T-helper 17 cell (primary cell): ENCODE measurements at regions not wholly inside any gene's neighbourhood (a gene's known extent, or its start where the extent isn't known, plus 50 kb on each side); places are given as distances from the start of the nearest gene placed in this dataset.

Experiments used
- ATAC-seq: fragments of 150-1000 bp; cut with Tn5 transposase; 2 replicates; pipeline ENCODE4 v1.10.0; 2021; ENCODE audit warnings: mild to moderate bottlenecking, moderate library complexity
- DNase-seq, 3 donors: peaks; one replicate each; pipeline versions ENCODE4 v3.0.0 to v3.0.0-alpha.2; 2020 to 2021
- H3K9me3 ChIP-seq: one replicate; pipeline ENCODE4 v1.7.0; 2013; ENCODE audit warnings: low read length, mild to moderate bottlenecking; ENCODE audit not compliant: control insufficient read depth, poor library complexity, severe bottlenecking
- H3K27ac Mint-ChIP-seq: one replicate; pipeline ENCODE4 v1.8.0; 2022; ENCODE audit warnings: mild to moderate bottlenecking, moderate library complexity, mixed read lengths
- H3K27me3 Mint-ChIP-seq: one replicate; pipeline ENCODE4 v1.8.0; 2022; ENCODE audit warnings: mixed read lengths
- H3K36me3 Mint-ChIP-seq: one replicate; pipeline ENCODE4 v1.8.0; 2022; ENCODE audit warnings: low read depth, mixed read lengths
- H3K4me1 Mint-ChIP-seq: one replicate; pipeline ENCODE4 v1.8.0; 2022; ENCODE audit warnings: mild to moderate bottlenecking, mixed read lengths
- H3K4me3 Mint-ChIP-seq: one replicate; pipeline ENCODE4 v1.8.0; 2022; ENCODE audit warnings: mild to moderate bottlenecking, moderate library complexity, mixed read lengths

DNA sequence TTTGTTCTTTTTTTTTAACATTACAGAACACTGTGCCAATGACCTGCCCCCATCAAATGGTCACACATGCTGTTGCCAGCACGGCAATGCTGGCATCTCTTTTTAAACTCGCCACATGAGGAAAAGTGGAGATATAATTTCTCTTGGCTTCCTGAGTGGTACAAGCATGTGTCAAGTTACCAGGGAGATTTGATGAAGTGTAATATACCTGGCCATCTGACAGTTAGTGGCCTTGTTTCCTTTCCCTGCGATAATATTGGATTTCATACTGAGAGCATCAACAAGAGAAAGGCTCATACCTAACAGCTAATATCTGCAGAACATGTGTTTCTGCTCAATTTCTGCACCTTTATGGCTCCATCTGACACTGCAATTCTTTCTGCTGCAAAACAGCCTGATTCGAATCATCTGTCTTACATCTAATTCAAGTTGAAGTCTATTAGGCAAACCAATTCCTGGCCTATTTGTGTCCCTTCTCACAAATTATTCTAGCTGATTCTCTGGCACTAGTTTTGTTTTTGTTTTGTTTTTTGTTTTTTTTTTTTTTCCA is 519.5 kb downstream of the PREX1 start:
- H3K27ac Mint-ChIP-seq = no peak overlapping the region
- H3K4me1 Mint-ChIP-seq = no peaks in the 10 kb centered on the region
- H3K4me3 Mint-ChIP-seq = no peak overlapping the region
- H3K9me3 ChIP-seq = no peaks in the 10 kb centered on the region
- DNase-seq = no peak
- ATAC-seq = no peak
- no peaks in the 10 kb centered on the region for H3K36me3 Mint-ChIP-seq
- peaks cover 41% of the 10 kb centered on the region for H3K27me3 Mint-ChIP-seq

GRCh38 chr20:48307277-48307676 is 520.5 kb downstream of the PREX1 start:
- no peak for ATAC-seq
- H3K9me3 ChIP-seq = no peaks in the 10 kb centered on the region
- no peak for DNase-seq
- Mint-ChIP-seq H3K4me3 (no peak overlapping the region), H3K36me3 (peaks cover 2% of the 10 kb centered on the region), H3K27ac (no peak overlapping the region), H3K4me1 (no peaks in the 10 kb centered on the region), H3K27me3 (peaks cover 32% of the 10 kb centered on the region)

GRCh38 chr20:48302844-48303542 is 517.7 kb upstream of the SULF2 start:
- DNase-seq (no peak), ATAC-seq (no peak)
- H3K9me3 ChIP-seq = no peaks in the 10 kb centered on the region
- Mint-ChIP-seq H3K27me3 (peaks cover 49% of the 10 kb centered on the region), H3K27ac (no peak overlapping the region), H3K4me1 (no peaks in the 10 kb centered on the region), H3K36me3 (peaks cover 2% of the 10 kb centered on the region), H3K4me3 (no peak overlapping the region)

DNA sequence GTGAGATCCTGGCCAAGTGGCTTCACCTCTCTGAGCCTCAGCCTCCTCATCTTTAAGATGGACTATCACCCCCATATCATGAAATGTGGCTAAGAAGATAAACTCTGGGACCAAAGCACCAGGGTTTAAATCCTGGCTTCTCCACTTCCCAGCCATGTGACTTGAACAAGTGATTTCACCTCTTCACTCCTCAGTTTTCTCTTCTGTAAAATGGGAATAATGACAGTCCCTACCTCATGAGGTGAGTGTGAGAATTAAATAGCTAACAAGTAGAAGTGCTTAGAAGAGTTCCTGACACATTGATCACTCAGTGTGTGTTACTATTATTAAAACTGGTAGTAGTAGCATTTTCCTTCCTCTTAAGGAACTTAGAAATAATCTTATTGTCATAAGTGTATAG is 516.9 kb upstream of the SULF2 start:
- DNase-seq (no peak), ATAC-seq (no peak)
- Mint-ChIP-seq H3K27me3 (peaks cover 53% of the 10 kb centered on the region), H3K4me1 (no peaks in the 10 kb centered on the region), H3K27ac (no peak overlapping the region), H3K4me3 (no peak overlapping the region), H3K36me3 (peaks cover 2% of the 10 kb centered on the region)
- no peaks in the 10 kb centered on the region for H3K9me3 ChIP-seq

- H3K27me3 Mint-ChIP-seq = peaks cover 63% of the 10 kb centered on the region
- H3K4me1 Mint-ChIP-seq = no peaks in the 10 kb centered on the region
- no peaks in the 10 kb centered on the region for H3K9me3 ChIP-seq
- H3K4me3 Mint-ChIP-seq = no peak overlapping the region
- peaks cover 2% of the 10 kb centered on the region for H3K36me3 Mint-ChIP-seq
- H3K27ac Mint-ChIP-seq = no peak overlapping the region
- DNase-seq (no peak), ATAC-seq (no peak)
Observed at GRCh38 chr20:48301189-48301588, 515.9 kb upstream of the SULF2 start.

DNA sequence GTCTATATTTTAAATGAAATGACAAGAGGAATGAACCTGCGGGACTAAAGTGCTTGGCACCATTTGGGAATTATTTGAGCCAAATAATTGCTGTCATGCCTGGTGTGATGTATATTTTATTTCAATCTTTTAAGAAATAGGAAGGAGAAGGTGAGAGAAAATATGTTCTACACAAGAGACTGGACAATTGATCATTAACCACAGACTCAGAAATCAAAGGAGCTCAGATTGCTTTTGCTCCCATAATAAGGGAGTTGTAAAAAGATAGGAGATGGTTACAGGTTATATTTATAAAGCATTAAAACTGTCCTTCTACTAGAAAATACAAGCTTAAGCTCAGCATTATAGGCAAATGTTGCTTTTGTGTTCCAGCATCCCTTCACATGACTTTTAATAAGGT is 515.2 kb upstream of the SULF2 start:
- DNase-seq = no peak
- Mint-ChIP-seq H3K4me3 (no peak overlapping the region), H3K36me3 (peaks cover 2% of the 10 kb centered on the region), H3K4me1 (no peaks in the 10 kb centered on the region), H3K27me3 (peaks cover 66% of the 10 kb centered on the region), H3K27ac (no peak overlapping the region)
- H3K9me3 ChIP-seq = no peaks in the 10 kb centered on the region
- ATAC-seq = no peak

DNA sequence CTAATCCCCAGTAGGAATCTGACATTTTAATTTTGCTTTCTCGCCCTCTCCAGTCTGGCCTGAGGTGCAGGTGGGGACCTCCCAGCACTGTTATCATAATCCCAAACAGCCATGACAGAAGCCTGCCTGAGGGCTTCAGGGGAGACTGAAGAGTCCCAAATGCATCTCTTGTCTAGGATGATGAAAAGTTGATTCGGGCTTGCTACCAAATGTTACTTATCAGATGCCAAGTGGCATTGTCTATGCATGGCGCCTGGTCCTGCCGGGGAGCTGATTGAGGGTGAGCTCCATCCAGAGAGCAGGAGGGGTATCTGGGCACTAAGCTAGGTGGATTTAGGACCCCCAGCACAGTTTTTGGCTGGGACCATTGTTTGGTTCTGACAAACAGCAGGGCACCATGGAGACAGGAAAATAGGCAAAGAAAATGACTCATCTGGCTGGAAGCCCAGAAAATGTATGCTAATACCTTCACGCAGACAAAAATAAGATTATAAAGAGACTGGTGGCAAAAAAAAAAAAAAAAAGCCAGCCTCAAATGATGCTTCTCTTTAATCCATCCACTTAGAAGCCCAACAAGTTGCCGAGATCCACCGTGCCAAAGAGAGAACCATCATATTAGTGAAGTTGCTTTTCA is 513.7 kb upstream of the SULF2 start:
- H3K9me3 ChIP-seq = no peaks in the 10 kb centered on the region
- Mint-ChIP-seq H3K27me3 (peaks cover 60% of the 10 kb centered on the region), H3K36me3 (peaks cover 2% of the 10 kb centered on the region), H3K4me3 (no peak overlapping the region), H3K4me1 (no peaks in the 10 kb centered on the region), H3K27ac (no peak overlapping the region)
- no peak for ATAC-seq
- DNase-seq = no peak

- H3K9me3 ChIP-seq = no peaks in the 10 kb centered on the region
- peaks cover 61% of the 10 kb centered on the region for H3K27me3 Mint-ChIP-seq
- H3K36me3 Mint-ChIP-seq = peaks cover 2% of the 10 kb centered on the region
- no peak for DNase-seq
- no peak overlapping the region for H3K27ac Mint-ChIP-seq
- ATAC-seq = no peak
- no peak overlapping the region for H3K4me3 Mint-ChIP-seq
- no peaks in the 10 kb centered on the region for H3K4me1 Mint-ChIP-seq
Observed at GRCh38 chr20:48298433-48298832, 513.2 kb upstream of the SULF2 start.

- no peak for ATAC-seq
- DNase-seq = no peak
- no peaks in the 10 kb centered on the region for H3K36me3 Mint-ChIP-seq
- no peaks in the 10 kb centered on the region for H3K9me3 ChIP-seq
- no peak overlapping the region for H3K27ac Mint-ChIP-seq
- H3K4me1 Mint-ChIP-seq = no peaks in the 10 kb centered on the region
- H3K27me3 Mint-ChIP-seq = peaks cover 71% of the 10 kb centered on the region
- H3K4me3 Mint-ChIP-seq = no peak overlapping the region
Observed at GRCh38 chr20:48295966-48296421, 510.7 kb upstream of the SULF2 start.

- DNase-seq (no peak), ATAC-seq (no peak)
- no peaks in the 10 kb centered on the region for H3K4me1 Mint-ChIP-seq
- H3K36me3 Mint-ChIP-seq = no peaks in the 10 kb centered on the region
- no peak overlapping the region for H3K27ac Mint-ChIP-seq
- H3K9me3 ChIP-seq = no peaks in the 10 kb centered on the region
- peaks cover 72% of the 10 kb centered on the region for H3K27me3 Mint-ChIP-seq
- no peak overlapping the region for H3K4me3 Mint-ChIP-seq
Observed at GRCh38 chr20:48295445-48295903, 510.2 kb upstream of the SULF2 start.

DNA sequence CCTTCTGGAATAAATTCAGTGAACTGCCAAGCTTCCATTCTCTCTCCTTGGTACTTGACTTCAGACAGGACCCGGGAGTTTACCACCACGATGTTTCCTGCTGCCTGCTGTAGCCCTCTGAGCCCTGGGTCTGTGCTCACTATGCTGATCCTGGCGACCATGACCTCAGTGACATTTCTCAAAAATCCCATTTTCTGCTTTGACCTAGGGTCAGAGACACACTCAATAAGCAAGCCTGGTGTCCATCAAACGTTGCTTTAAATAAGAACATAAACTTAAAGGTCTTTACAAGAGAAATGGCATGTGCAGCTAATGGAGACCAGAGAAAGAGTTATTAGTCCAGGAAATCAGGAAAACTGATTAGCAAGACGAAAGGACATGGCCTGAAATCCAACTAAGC is 509.7 kb upstream of the SULF2 start:
- no peaks in the 10 kb centered on the region for H3K9me3 ChIP-seq
- Mint-ChIP-seq H3K27ac (no peak overlapping the region), H3K36me3 (peaks cover 2% of the 10 kb centered on the region), H3K27me3 (peaks cover 72% of the 10 kb centered on the region), H3K4me3 (no peak overlapping the region), H3K4me1 (no peaks in the 10 kb centered on the region)
- no peak for DNase-seq
- ATAC-seq = no peak

GRCh38 chr20:48294196-48294595 is 508.9 kb upstream of the SULF2 start:
- Mint-ChIP-seq H3K4me1 (no peaks in the 10 kb centered on the region), H3K27ac (no peak overlapping the region), H3K27me3 (peaks cover 72% of the 10 kb centered on the region), H3K36me3 (peaks cover 2% of the 10 kb centered on the region), H3K4me3 (no peak overlapping the region)
- ATAC-seq (no peak), DNase-seq (no peak)
- no peaks in the 10 kb centered on the region for H3K9me3 ChIP-seq

DNA sequence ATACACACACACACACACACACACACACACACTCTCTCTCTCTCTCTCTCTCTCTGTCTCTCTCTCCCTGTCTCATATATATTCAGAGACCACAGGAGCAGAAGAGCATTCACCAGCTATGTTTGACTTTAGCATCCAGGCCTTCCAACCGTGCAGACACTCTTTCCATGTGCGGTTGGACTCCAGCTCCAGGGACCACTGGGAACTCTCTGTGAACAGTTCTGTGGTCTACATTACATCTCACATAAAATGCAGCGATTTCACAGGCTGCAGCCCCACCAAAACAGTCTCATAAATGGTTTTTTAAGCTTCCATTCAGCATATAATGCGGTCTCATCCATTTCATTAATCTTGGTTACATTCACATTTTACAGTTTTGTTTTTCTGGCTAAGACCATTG is 508.4 kb upstream of the SULF2 start:
- no peak overlapping the region for H3K27ac Mint-ChIP-seq

DNA sequence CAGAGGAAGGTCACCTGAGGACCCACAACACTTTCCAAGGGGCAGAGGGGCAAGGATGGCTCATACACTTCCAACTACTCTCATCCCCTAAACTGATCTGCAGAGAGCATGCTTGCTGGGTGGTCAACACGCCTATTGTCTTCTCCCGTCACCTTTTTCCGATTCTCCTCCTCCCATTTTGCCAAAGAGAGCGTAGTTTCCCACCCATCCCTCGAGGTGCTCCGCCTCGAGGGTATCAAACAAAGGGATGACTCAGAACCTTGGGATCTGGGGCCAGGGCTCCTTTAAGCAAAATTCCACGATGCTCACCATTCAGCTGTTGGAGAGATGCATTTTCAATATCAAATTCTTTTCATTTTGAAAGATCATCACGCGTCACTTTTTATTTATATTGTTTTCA is 507.5 kb upstream of the SULF2 start:
- H3K27me3 Mint-ChIP-seq = peaks cover 74% of the 10 kb centered on the region
- no peaks in the 10 kb centered on the region for H3K9me3 ChIP-seq
- no peak overlapping the region for H3K27ac Mint-ChIP-seq
- H3K4me1 Mint-ChIP-seq = no peaks in the 10 kb centered on the region
- ATAC-seq (no peak), DNase-seq (no peak)
- peaks cover 2% of the 10 kb centered on the region for H3K36me3 Mint-ChIP-seq
- H3K4me3 Mint-ChIP-seq = no peak overlapping the region

More for the DNA sequence above, 508.4 kb upstream of the SULF2 start:
- Mint-ChIP-seq H3K36me3 (peaks cover 2% of the 10 kb centered on the region), H3K4me1 (no peaks in the 10 kb centered on the region), H3K27me3 (peaks cover 72% of the 10 kb centered on the region), H3K4me3 (peak overlapping the region; percentile 49)
- DNase-seq (no peak), ATAC-seq (no peak)
- no peaks in the 10 kb centered on the region for H3K9me3 ChIP-seq
